Neural cell (in vitro differentiated cells): ENCODE measurements at regions not wholly inside any gene's neighbourhood (a gene's known extent, or its start where the extent isn't known, plus 50 kb on each side); places are given as distances from the start of the nearest gene placed in this dataset.

Source experiments
- H2AFZ ChIP-seq: fragments of 200-600, 300-800 bp; sonication (generic), shearing (Covaris generic); 2 replicates; pipeline ENCODE4 v1.6.0; 2014; ENCODE audit warnings: low read depth, mild to moderate bottlenecking, antibody characterized with exemption, low read length, moderate library complexity
- H3F3A ChIP-seq: fragments of 200-600 bp; shearing (Covaris generic); 2 replicates; pipeline ENCODE4 v1.6.1; 2016; ENCODE audit warnings: mild to moderate bottlenecking, moderate library complexity, mixed read lengths, antibody characterized with exemption, low read length; ENCODE audit not compliant: insufficient read depth, poor library complexity, severe bottlenecking
- H3K27ac ChIP-seq: fragments of 200-600, 300-800 bp; sonication (generic), shearing (Covaris generic); 2 replicates; pipeline ENCODE4 v1.5.1; 2014; ENCODE audit warnings: mild to moderate bottlenecking, low read length, moderate library complexity
- H3K27me3 ChIP-seq: fragments of 300-800, 200-600 bp; sonication (generic), shearing (Covaris generic); 2 replicates; pipeline ENCODE4 v1.6.0; 2014; ENCODE audit warnings: mild to moderate bottlenecking, low read depth, low read length, moderate library complexity; ENCODE audit not compliant: insufficient read depth
- H3K36me3 ChIP-seq: fragments of 300-800, 200-600 bp; sonication (generic), shearing (Covaris generic); 2 replicates; pipeline ENCODE4 v1.5.1; 2014; ENCODE audit warnings: mild to moderate bottlenecking, antibody characterized with exemption, low read length, moderate library complexity; ENCODE audit not compliant: insufficient read depth
- H3K4me2 ChIP-seq: fragments of 300-800, 200-600 bp; sonication (generic), shearing (Covaris generic); 2 replicates; pipeline ENCODE4 v1.6.0; 2014; ENCODE audit warnings: mild to moderate bottlenecking, low read length
- H3K4me3 ChIP-seq: fragments of 300-800, 200-600 bp; sonication (generic), shearing (Covaris generic); 2 replicates; pipeline ENCODE4 v1.5.1; 2014; ENCODE audit warnings: mild to moderate bottlenecking, low read length, moderate library complexity
- H3K79me2 ChIP-seq: fragments of 200-600 bp; shearing (Covaris generic); replicated peaks from 2 replicates; pipeline ENCODE4 v1.6.0; 2014; ENCODE audit warnings: mild to moderate bottlenecking, low read length, moderate library complexity; ENCODE audit not compliant: insufficient read depth
- H3K9ac ChIP-seq: fragments of 300-800, 200-600 bp; sonication (generic), shearing (Covaris generic); 2 replicates; pipeline ENCODE4 v1.6.1; 2016; ENCODE audit warnings: mild to moderate bottlenecking, low read length, mixed read lengths
- H3K9me2 ChIP-seq: fragments of 200-600 bp; shearing (Covaris generic); 2 replicates; pipeline ENCODE4 v1.6.1; 2016; ENCODE audit warnings: mild to moderate bottlenecking, low read length, mixed read lengths; ENCODE audit not compliant: insufficient read depth
- H3K9me3 ChIP-seq: fragments of 200-600, 300-800 bp; sonication (generic), shearing (Covaris generic); 2 replicates; pipeline ENCODE4 v1.6.1; 2016; ENCODE audit warnings: mild to moderate bottlenecking, mixed run types, low read length, moderate library complexity, mixed read lengths
- H4K20me1 ChIP-seq: fragments of 200-600 bp; shearing (Covaris generic); 2 replicates; pipeline ENCODE4 v1.6.1; 2016; ENCODE audit warnings: mild to moderate bottlenecking, mixed run types; ENCODE audit not compliant: insufficient read depth
- EP300 ChIP-seq: fragments of 450-650 bp; conservative IDR thresholded peaks from 2 replicates; pipeline ENCODE4 v1.6.1; 2014; ENCODE audit warnings: antibody characterized with exemption, mild to moderate bottlenecking, moderate library complexity; ENCODE audit not compliant: poor library complexity, severe bottlenecking
- EZH2 ChIP-seq: fragments of 200-600, 300-800 bp; shearing (Covaris generic), sonication (generic); IDR thresholded peaks from 2 replicates; pipeline ENCODE4 v1.6.1; 2014; ENCODE audit warnings: antibody characterized with exemption, low read length, borderline replicate concordance, mild to moderate bottlenecking; ENCODE audit not compliant: insufficient read depth, poor library complexity, severe bottlenecking
- MXI1 ChIP-seq: fragments of 450-650 bp; conservative IDR thresholded peaks from 2 replicates; pipeline ENCODE4 v1.6.1; 2014; ENCODE audit warnings: antibody characterized with exemption, mild to moderate bottlenecking; ENCODE audit not compliant: poor library complexity, severe bottlenecking
- POLR2AphosphoS5 ChIP-seq: IDR thresholded peaks from 2 replicates; pipeline ENCODE4 v1.6.1; 2012
- RAD21 ChIP-seq: fragments of 450-650 bp; conservative IDR thresholded peaks from 2 replicates; pipeline ENCODE4 v1.6.1; 2014; ENCODE audit warnings: antibody characterized with exemption, mild to moderate bottlenecking, moderate library complexity
- SMC3 ChIP-seq: fragments of 450-650 bp; conservative IDR thresholded peaks from 2 replicates; pipeline ENCODE4 v1.6.1; 2014; ENCODE audit warnings: antibody characterized with exemption, mild to moderate bottlenecking, moderate library complexity; ENCODE audit not compliant: poor library complexity
- TAF1 ChIP-seq: IDR thresholded peaks from 2 replicates; pipeline ENCODE4 v1.6.1; 2012; ENCODE audit warnings: low read depth
- TF ChIP-seq, protein P1 (sequence below): fragments of 450-650 bp; IDR thresholded peaks from 2 replicates; pipeline ENCODE4 v1.5.1; 2014; ENCODE audit warnings: antibody characterized with exemption, mild to moderate bottlenecking, moderate library complexity; ENCODE audit not compliant: poor library complexity, severe bottlenecking
- TF ChIP-seq, protein P2 (sequence below): IDR thresholded peaks from 2 replicates; pipeline ENCODE4 v1.6.1; 2012; ENCODE audit warnings: borderline replicate concordance

DNA sequence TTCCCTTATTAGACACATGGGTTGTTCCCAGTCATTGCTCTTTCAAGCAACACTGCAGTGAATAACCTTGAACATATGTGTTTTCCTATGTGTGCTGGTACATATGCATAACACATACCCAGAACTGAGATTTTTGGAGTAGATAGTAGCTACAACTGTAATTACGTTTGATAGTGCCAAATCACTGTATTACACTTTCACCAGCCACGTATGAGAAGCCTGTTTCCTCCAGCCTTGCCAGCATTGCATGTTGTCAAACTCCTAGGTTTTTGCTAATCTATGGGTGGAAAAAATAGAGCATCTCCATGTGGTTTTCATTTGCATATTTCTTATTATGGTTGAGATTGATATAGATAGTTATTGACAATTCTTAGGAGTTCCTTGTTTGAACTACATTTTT, 56.5 kb upstream of the ACSL3 start:
- H3K9ac ChIP-seq: no peak overlapping the region
- H3K4me2 ChIP-seq: no peak overlapping the region
- H3K79me2 ChIP-seq: no peaks in the 10 kb centered on the region
- no peaks in the 10 kb centered on the region for H4K20me1 ChIP-seq
- TF ChIP-seq, protein P1, sequence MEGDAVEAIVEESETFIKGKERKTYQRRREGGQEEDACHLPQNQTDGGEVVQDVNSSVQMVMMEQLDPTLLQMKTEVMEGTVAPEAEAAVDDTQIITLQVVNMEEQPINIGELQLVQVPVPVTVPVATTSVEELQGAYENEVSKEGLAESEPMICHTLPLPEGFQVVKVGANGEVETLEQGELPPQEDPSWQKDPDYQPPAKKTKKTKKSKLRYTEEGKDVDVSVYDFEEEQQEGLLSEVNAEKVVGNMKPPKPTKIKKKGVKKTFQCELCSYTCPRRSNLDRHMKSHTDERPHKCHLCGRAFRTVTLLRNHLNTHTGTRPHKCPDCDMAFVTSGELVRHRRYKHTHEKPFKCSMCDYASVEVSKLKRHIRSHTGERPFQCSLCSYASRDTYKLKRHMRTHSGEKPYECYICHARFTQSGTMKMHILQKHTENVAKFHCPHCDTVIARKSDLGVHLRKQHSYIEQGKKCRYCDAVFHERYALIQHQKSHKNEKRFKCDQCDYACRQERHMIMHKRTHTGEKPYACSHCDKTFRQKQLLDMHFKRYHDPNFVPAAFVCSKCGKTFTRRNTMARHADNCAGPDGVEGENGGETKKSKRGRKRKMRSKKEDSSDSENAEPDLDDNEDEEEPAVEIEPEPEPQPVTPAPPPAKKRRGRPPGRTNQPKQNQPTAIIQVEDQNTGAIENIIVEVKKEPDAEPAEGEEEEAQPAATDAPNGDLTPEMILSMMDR: no peak
- TF ChIP-seq EP300: no peak
- TF ChIP-seq POLR2AphosphoS5: no peak
- TF ChIP-seq SMC3: no peak
- TF ChIP-seq MXI1: no peak
- no peak overlapping the region for H3K4me3 ChIP-seq
- no peaks in the 10 kb centered on the region for H3K9me3 ChIP-seq
- H3F3A ChIP-seq: no peaks in the 10 kb centered on the region
- H3K9me2 ChIP-seq: no peaks in the 10 kb centered on the region
- H3K27me3 ChIP-seq: no peaks in the 10 kb centered on the region
- no peaks in the 10 kb centered on the region for H3K36me3 ChIP-seq
- no peak overlapping the region for H2AFZ ChIP-seq
- H3K27ac ChIP-seq: no peak overlapping the region

DNA sequence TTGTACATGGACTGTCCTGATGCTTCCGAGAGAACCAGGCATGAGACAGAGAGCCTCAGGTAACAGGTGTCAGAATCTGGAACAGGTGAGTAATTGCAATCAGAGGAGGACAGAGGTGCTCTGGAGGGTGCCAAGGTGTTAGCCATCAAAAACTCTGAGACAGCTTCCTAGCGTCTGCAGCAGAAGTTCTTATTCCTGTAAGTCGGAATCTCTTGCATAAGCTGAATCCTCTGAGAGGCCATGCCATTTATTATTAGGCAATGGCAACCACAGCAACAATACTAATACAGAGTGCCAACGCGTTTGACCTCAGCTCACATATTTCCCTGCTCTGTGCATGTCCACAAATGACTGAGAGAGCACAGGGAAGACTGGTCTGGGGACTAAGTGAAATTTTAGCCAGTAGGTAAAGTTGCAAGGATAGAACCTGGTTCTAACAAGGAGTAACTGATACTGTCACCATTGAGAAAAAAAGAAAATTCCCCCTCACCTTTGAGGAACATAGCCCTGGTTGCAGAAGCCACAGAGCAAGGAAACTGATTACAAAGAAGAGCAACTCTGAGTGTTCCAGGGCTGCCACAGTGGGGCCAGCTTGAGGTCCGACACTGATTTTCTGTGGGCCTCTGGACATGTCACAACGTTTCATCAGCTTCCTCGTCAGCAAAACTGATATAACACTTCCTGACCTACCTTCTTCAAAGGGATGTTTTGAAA, 55.1 kb upstream of the ACSL3 start:
- Histone ChIP-seq H3K27ac (no peak overlapping the region), H3K9me3 (no peaks in the 10 kb centered on the region), H3F3A (no peaks in the 10 kb centered on the region), H3K4me3 (no peak overlapping the region), H3K27me3 (no peaks in the 10 kb centered on the region), H4K20me1 (no peaks in the 10 kb centered on the region), H3K9ac (no peak overlapping the region), H3K9me2 (no peaks in the 10 kb centered on the region), H3K36me3 (no peaks in the 10 kb centered on the region), H2AFZ (no peak overlapping the region), H3K79me2 (no peaks in the 10 kb centered on the region), H3K4me2 (no peak overlapping the region)
- TF ChIP-seq SMC3: no peak
- TF ChIP-seq, protein P1: no peak
- TF ChIP-seq POLR2AphosphoS5: no peak
- TF ChIP-seq TAF1: no peak
- no peak for TF ChIP-seq MXI1
- TF ChIP-seq EP300: no peak
- TF ChIP-seq RAD21: no peak
- TF ChIP-seq, protein P2, sequence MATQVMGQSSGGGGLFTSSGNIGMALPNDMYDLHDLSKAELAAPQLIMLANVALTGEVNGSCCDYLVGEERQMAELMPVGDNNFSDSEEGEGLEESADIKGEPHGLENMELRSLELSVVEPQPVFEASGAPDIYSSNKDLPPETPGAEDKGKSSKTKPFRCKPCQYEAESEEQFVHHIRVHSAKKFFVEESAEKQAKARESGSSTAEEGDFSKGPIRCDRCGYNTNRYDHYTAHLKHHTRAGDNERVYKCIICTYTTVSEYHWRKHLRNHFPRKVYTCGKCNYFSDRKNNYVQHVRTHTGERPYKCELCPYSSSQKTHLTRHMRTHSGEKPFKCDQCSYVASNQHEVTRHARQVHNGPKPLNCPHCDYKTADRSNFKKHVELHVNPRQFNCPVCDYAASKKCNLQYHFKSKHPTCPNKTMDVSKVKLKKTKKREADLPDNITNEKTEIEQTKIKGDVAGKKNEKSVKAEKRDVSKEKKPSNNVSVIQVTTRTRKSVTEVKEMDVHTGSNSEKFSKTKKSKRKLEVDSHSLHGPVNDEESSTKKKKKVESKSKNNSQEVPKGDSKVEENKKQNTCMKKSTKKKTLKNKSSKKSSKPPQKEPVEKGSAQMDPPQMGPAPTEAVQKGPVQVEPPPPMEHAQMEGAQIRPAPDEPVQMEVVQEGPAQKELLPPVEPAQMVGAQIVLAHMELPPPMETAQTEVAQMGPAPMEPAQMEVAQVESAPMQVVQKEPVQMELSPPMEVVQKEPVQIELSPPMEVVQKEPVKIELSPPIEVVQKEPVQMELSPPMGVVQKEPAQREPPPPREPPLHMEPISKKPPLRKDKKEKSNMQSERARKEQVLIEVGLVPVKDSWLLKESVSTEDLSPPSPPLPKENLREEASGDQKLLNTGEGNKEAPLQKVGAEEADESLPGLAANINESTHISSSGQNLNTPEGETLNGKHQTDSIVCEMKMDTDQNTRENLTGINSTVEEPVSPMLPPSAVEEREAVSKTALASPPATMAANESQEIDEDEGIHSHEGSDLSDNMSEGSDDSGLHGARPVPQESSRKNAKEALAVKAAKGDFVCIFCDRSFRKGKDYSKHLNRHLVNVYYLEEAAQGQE: no peak
- no peak for TF ChIP-seq EZH2
